ENCODE measurements at regions not wholly inside any gene's neighbourhood (a gene's known extent, or its start where the extent isn't known, plus 50 kb on each side); places are given as distances from the start of the nearest gene placed in this dataset.

DNA sequence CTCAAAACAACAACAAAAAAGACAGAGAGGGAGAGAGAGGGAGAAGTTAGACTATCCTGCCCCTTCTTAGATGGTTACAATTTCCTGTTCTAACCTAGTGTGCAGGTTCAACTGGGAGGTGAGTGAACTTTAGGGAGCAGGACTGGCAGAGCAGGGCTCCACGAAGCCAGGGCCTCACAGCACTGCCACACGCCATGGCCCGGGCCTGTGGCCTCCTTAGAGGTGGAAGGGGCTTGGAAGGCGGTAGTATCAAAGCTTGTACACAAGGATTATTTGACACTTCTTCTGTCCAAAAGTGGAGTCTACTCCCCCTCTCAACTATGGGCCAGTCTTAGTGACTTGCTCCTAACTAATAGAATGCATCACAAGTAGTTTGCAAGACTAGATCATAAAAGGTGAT is 62.9 kb upstream of the TMEM72 start:
- H3K9me3 ChIP-seq (replicated peaks in 1 of 2; ENCODE audit: control insufficient read depth in 2 of 2, insufficient read depth in 1 of 2, low read depth in 1 of 2, low read length in 2 of 2), result peaks cover 0 to 2% of the 10 kb centered on the region in 2 donors
- no peak overlapping the region for H3K4me2 ChIP-seq (ENCODE audit: insufficient read depth, low read length, poor library complexity, severe bottlenecking)
- no peak overlapping the region for H3K4me3 ChIP-seq (ENCODE audit: low read length in 2 of 2)
- no peak overlapping the region for H3K23ac ChIP-seq (ENCODE audit: low read depth, low read length, poor library complexity)
- no peak overlapping the region for H3K14ac ChIP-seq (ENCODE audit: low read length)
- H2BK12ac ChIP-seq (ENCODE audit: low read length), result no peak overlapping the region
- no peak overlapping the region for H3K27ac ChIP-seq (replicated peaks; ENCODE audit: low read length)
- H2BK15ac ChIP-seq (ENCODE audit: low read length), result no peak overlapping the region
- no peaks in the 10 kb centered on the region for H3K36me3 ChIP-seq (replicated peaks in 1 of 2; ENCODE audit: control insufficient read depth in 2 of 2, insufficient read depth in 2 of 2, low read length in 2 of 2)
- no peak for DNase-seq (ENCODE audit: low spot score)
- H4K8ac ChIP-seq (ENCODE audit: low read depth, low read length), result no peak overlapping the region
- WGBS, 2 donors (ENCODE audit: extremely low coverage in 2 of 2, insufficient read length in 2 of 2, insufficient replicate concordance in 1 of 2), result no CpG with 5 or more reads among the region's 4 CpGs
- H3K4ac ChIP-seq (ENCODE audit: low read length), result no peak overlapping the region
- H3K79me1 ChIP-seq (ENCODE audit: low read depth, low read length), result no peaks in the 10 kb centered on the region
- H3K4me1 ChIP-seq (ENCODE audit: control insufficient read depth in 2 of 2, insufficient read depth in 1 of 2, low read depth in 1 of 2, low read length in 2 of 2), result peaks cover 0 to 2% of the 10 kb centered on the region in 2 donors
- no peak overlapping the region for H2AFZ ChIP-seq (ENCODE audit: low read length)
- H4K91ac ChIP-seq (ENCODE audit: low read depth, low read length, poor library complexity), result no peak overlapping the region
- H2BK5ac ChIP-seq (ENCODE audit: low read length), result no peak overlapping the region
- peaks cover 0 to 4% (median 0%) of the 10 kb centered on the region in 3 experiments for H3K27me3 ChIP-seq (ENCODE audit: control insufficient read depth in 3 of 3, insufficient read depth in 3 of 3, low read depth in 1 of 3, low read length in 3 of 3)
- no peak overlapping the region for H3K18ac ChIP-seq (ENCODE audit: low read length)
- H2BK120ac ChIP-seq (ENCODE audit: low read depth, low read length), result no peak overlapping the region
- no peak overlapping the region for H2AK5ac ChIP-seq (ENCODE audit: low read depth, low read length)
- no peak overlapping the region for H3K9ac ChIP-seq (ENCODE audit: low read depth, low read length, poor library complexity)

- Histone ChIP-seq H3K79me1 (ENCODE audit: low read depth, low read length) (no peaks in the 10 kb centered on the region), H2AK5ac (ENCODE audit: low read depth, low read length) (no peak overlapping the region), H2BK120ac (ENCODE audit: low read depth, low read length) (no peak overlapping the region), H3K27me3 (ENCODE audit: control insufficient read depth in 3 of 3, insufficient read depth in 3 of 3, low read depth in 1 of 3, low read length in 3 of 3) (peaks cover 0 to 8% (median 0%) of the 10 kb centered on the region in 3 experiments), H2BK12ac (ENCODE audit: low read length) (no peak overlapping the region), H3K4ac (ENCODE audit: low read length) (no peak overlapping the region), H2BK5ac (ENCODE audit: low read length) (no peak overlapping the region), H3K27ac (replicated peaks; ENCODE audit: low read length) (no peak overlapping the region), H3K36me3 (replicated peaks in 1 of 2; ENCODE audit: control insufficient read depth in 2 of 2, insufficient read depth in 2 of 2, low read length in 2 of 2) (no peaks in the 10 kb centered on the region), H3K23ac (ENCODE audit: low read depth, low read length, poor library complexity) (no peak overlapping the region), H2BK15ac (ENCODE audit: low read length) (no peak overlapping the region), H3K9ac (ENCODE audit: low read depth, low read length, poor library complexity) (no peak overlapping the region), H4K91ac (ENCODE audit: low read depth, low read length, poor library complexity) (no peak overlapping the region), H3K4me3 (ENCODE audit: low read length in 2 of 2) (no peak overlapping the region), H3K4me2 (ENCODE audit: insufficient read depth, low read length, poor library complexity, severe bottlenecking) (no peak overlapping the region), H3K4me1 (ENCODE audit: control insufficient read depth in 2 of 2, insufficient read depth in 1 of 2, low read depth in 1 of 2, low read length in 2 of 2) (peaks cover 0 to 14% of the 10 kb centered on the region in 2 donors), H3K14ac (ENCODE audit: low read length) (no peak overlapping the region), H2AFZ (ENCODE audit: low read length) (no peak overlapping the region), H4K8ac (ENCODE audit: low read depth, low read length) (no peak overlapping the region), H3K18ac (ENCODE audit: low read length) (no peak overlapping the region), H3K9me3 (replicated peaks in 1 of 2; ENCODE audit: control insufficient read depth in 2 of 2, insufficient read depth in 1 of 2, low read depth in 1 of 2, low read length in 2 of 2) (peaks cover 0 to 2% of the 10 kb centered on the region in 2 donors)
- no peak for DNase-seq (ENCODE audit: low spot score)
- no CpG with 5 or more reads among the region's 2 CpGs for WGBS, 2 donors (ENCODE audit: extremely low coverage in 2 of 2, insufficient read length in 2 of 2, insufficient replicate concordance in 1 of 2)
These were observed 61.2 kb upstream of the TMEM72 start for GRCh38 chr10:44849936-44850335.

DNA sequence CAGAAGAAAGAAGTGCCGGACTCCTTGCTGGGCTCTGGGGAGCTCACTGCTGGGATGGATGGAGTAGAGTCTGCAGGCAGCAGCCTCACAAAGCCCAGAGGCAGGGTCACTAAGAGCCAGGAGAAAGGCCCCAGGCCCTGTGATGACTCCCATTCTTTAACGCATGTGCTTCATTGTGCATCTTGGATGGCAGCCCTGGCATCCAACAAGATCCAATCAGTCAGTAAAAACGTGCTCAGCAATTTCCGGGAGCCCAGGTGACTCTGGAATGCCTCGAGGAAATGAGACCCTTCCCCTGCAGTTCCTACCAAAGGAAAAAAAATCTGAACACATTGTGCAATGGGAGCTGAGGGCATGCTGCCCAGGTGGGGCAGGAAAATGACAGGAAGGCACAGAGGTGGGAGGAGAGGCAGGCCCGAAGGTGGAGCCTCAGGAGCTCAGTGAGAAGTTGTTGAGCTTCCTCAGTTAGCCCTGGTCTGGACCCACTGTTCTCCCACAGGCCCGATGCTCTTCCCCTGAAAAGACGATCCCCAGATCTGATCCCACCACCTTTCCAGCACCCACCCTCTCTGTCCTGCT is 60.7 kb upstream of the TMEM72 start:
- H4K8ac ChIP-seq (ENCODE audit: low read depth, low read length), result no peak overlapping the region
- no peak overlapping the region for H2BK15ac ChIP-seq (ENCODE audit: low read length)
- no peaks in the 10 kb centered on the region for H3K36me3 ChIP-seq (replicated peaks in 1 of 2; ENCODE audit: control insufficient read depth in 2 of 2, insufficient read depth in 2 of 2, low read length in 2 of 2)
- no peak overlapping the region for H2AFZ ChIP-seq (ENCODE audit: low read length)
- peak overlapping the region; percentile 8 for H3K18ac ChIP-seq (ENCODE audit: low read length)
- no peak overlapping the region for H3K4ac ChIP-seq (ENCODE audit: low read length)
- no peak overlapping the region for H3K14ac ChIP-seq (ENCODE audit: low read length)
- H3K4me2 ChIP-seq (ENCODE audit: insufficient read depth, low read length, poor library complexity, severe bottlenecking), result no peak overlapping the region
- DNase-seq (ENCODE audit: low spot score), result no peak
- peaks cover 0 to 19% of the 10 kb centered on the region in 2 donors for H3K4me1 ChIP-seq (ENCODE audit: control insufficient read depth in 2 of 2, insufficient read depth in 1 of 2, low read depth in 1 of 2, low read length in 2 of 2)
- no CpG with 5 or more reads among the region's 8 CpGs for WGBS, 2 donors (ENCODE audit: extremely low coverage in 2 of 2, insufficient read length in 2 of 2, insufficient replicate concordance in 1 of 2)
- no peak overlapping the region for H3K9ac ChIP-seq (ENCODE audit: low read depth, low read length, poor library complexity)
- H2AK5ac ChIP-seq (ENCODE audit: low read depth, low read length), result no peak overlapping the region
- H3K27ac ChIP-seq (replicated peaks; ENCODE audit: low read length), result no peak overlapping the region
- H3K23ac ChIP-seq (ENCODE audit: low read depth, low read length, poor library complexity), result no peak overlapping the region
- no peak overlapping the region for H2BK5ac ChIP-seq (ENCODE audit: low read length)
- no peak overlapping the region for H4K91ac ChIP-seq (ENCODE audit: low read depth, low read length, poor library complexity)
- H3K9me3 ChIP-seq (replicated peaks in 1 of 2; ENCODE audit: control insufficient read depth in 2 of 2, insufficient read depth in 1 of 2, low read depth in 1 of 2, low read length in 2 of 2), result peaks cover 0 to 2% of the 10 kb centered on the region in 2 donors
- peaks cover 0 to 14% (median 0%) of the 10 kb centered on the region in 3 experiments for H3K27me3 ChIP-seq (ENCODE audit: control insufficient read depth in 3 of 3, insufficient read depth in 3 of 3, low read depth in 1 of 3, low read length in 3 of 3)
- no peaks in the 10 kb centered on the region for H3K79me1 ChIP-seq (ENCODE audit: low read depth, low read length)
- H3K4me3 ChIP-seq (ENCODE audit: low read length in 2 of 2), result no peak overlapping the region
- H2BK12ac ChIP-seq (ENCODE audit: low read length), result no peak overlapping the region
- H2BK120ac ChIP-seq (ENCODE audit: low read depth, low read length), result no peak overlapping the region

DNA sequence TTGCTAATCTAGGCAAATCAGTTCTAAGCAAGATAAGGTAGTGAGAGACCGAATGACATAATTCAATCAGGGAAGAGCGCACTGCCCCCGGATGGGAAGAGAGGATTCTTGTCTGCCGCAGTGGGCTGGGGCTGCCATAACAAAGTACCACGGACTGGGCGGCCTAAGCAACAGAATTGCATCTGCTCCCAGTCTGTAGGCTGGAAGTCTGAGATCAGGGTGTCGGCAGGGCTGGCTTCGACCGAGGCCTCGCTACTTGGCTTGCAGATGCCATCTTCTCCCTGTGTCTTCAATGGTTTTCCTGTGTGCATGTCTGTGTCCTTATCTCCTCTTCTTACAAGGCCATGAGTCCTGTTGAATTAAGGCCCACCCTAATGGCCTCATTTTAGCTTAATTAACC is 59.7 kb upstream of the TMEM72 start:
- Histone ChIP-seq H3K18ac (ENCODE audit: low read length) (no peak overlapping the region), H2BK12ac (ENCODE audit: low read length) (no peak overlapping the region), H2BK15ac (ENCODE audit: low read length) (no peak overlapping the region), H3K4me2 (ENCODE audit: insufficient read depth, low read length, poor library complexity, severe bottlenecking) (no peak overlapping the region), H3K23ac (ENCODE audit: low read depth, low read length, poor library complexity) (no peak overlapping the region), H3K14ac (ENCODE audit: low read length) (no peak overlapping the region), H3K4me3 (ENCODE audit: low read length in 2 of 2) (no peak overlapping the region), H2AK5ac (ENCODE audit: low read depth, low read length) (peak overlapping the region; percentile 9), H3K36me3 (replicated peaks in 1 of 2; ENCODE audit: control insufficient read depth in 2 of 2, insufficient read depth in 2 of 2, low read length in 2 of 2) (no peaks in the 10 kb centered on the region), H2BK120ac (ENCODE audit: low read depth, low read length) (no peak overlapping the region), H3K9me3 (replicated peaks in 1 of 2; ENCODE audit: control insufficient read depth in 2 of 2, insufficient read depth in 1 of 2, low read depth in 1 of 2, low read length in 2 of 2) (peaks cover 0 to 2% of the 10 kb centered on the region in 2 donors), H3K27ac (replicated peaks; ENCODE audit: low read length) (no peak overlapping the region), H4K8ac (ENCODE audit: low read depth, low read length) (no peak overlapping the region), H3K4ac (ENCODE audit: low read length) (no peak overlapping the region), H3K4me1 (ENCODE audit: control insufficient read depth in 2 of 2, insufficient read depth in 1 of 2, low read depth in 1 of 2, low read length in 2 of 2) (peaks cover 0 to 19% of the 10 kb centered on the region in 2 donors), H4K91ac (ENCODE audit: low read depth, low read length, poor library complexity) (no peak overlapping the region), H2AFZ (ENCODE audit: low read length) (no peak overlapping the region), H3K79me1 (ENCODE audit: low read depth, low read length) (no peaks in the 10 kb centered on the region), H3K9ac (ENCODE audit: low read depth, low read length, poor library complexity) (no peak overlapping the region), H3K27me3 (ENCODE audit: control insufficient read depth in 3 of 3, insufficient read depth in 3 of 3, low read depth in 1 of 3, low read length in 3 of 3) (peaks cover 0 to 15% (median 0%) of the 10 kb centered on the region in 3 experiments), H2BK5ac (ENCODE audit: low read length) (no peak overlapping the region)
- DNase-seq (ENCODE audit: low spot score), result no peak
- WGBS, 2 donors (ENCODE audit: extremely low coverage in 2 of 2, insufficient read length in 2 of 2, insufficient replicate concordance in 1 of 2), result no CpG with 5 or more reads among the region's 10 CpGs

Measured in neuronal stem cell (in vitro differentiated cells).